ENCODE measurements at regions not wholly inside any gene's neighbourhood (a gene's known extent, or its start where the extent isn't known, plus 50 kb on each side); places are given as distances from the start of the nearest gene placed in this dataset.

DNA sequence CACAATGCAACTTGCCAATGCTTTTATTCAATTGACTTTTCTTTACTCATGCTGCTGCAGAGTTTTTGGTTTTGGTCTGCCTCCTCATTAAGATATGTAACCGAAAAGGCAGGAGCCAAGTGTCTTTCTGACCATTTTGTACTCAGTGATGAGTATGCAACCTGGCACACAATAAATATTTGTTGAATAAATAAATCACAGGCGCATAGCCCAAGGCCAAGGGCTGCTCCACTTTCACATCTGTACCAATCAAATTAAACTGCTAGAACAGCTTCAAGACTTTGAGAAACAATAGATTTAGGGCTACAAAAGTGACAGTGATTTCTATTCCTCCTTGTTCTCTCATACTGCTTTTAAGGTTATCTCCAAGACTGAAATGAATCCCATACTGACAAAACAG is 828.2 kb downstream of the RNF144A start:
- H3K27ac ChIP-seq = no peak overlapping the region
- H3K79me2 ChIP-seq (ENCODE audit: low read depth) = no peaks in the 10 kb centered on the region
- no peak overlapping the region for H2AFZ ChIP-seq (replicated peaks)
- H3K4me1 ChIP-seq = no peaks in the 10 kb centered on the region
- H3K36me3 ChIP-seq = no peaks in the 10 kb centered on the region
- H3K9me3 ChIP-seq (ENCODE audit: low read depth) = no peaks in the 10 kb centered on the region
- H3F3A ChIP-seq (ENCODE audit: low read depth) = no peaks in the 10 kb centered on the region
- TF ChIP-seq EZH2phosphoT487 (IDR thresholded peaks at IDR 0.05) (no peak), EZH2 (IDR thresholded peaks at IDR 0.05) (no peak)
- TF ChIP-seq, protein P1, sequence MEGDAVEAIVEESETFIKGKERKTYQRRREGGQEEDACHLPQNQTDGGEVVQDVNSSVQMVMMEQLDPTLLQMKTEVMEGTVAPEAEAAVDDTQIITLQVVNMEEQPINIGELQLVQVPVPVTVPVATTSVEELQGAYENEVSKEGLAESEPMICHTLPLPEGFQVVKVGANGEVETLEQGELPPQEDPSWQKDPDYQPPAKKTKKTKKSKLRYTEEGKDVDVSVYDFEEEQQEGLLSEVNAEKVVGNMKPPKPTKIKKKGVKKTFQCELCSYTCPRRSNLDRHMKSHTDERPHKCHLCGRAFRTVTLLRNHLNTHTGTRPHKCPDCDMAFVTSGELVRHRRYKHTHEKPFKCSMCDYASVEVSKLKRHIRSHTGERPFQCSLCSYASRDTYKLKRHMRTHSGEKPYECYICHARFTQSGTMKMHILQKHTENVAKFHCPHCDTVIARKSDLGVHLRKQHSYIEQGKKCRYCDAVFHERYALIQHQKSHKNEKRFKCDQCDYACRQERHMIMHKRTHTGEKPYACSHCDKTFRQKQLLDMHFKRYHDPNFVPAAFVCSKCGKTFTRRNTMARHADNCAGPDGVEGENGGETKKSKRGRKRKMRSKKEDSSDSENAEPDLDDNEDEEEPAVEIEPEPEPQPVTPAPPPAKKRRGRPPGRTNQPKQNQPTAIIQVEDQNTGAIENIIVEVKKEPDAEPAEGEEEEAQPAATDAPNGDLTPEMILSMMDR (IDR thresholded peaks at IDR 0.05) = no peak
- DNase-seq (ENCODE audit: low spot score) = no peak
- H3K4me2 ChIP-seq = no peak overlapping the region
- H4K20me1 ChIP-seq (ENCODE audit: low read depth) = no peaks in the 10 kb centered on the region
- H3K4me3 ChIP-seq = no peak overlapping the region
- no peaks in the 10 kb centered on the region for H3K27me3 ChIP-seq
- Mint-ChIP-seq H3K36me3 (no peaks in the 10 kb centered on the region), H3K27me3 (ENCODE audit: insufficient read depth, low read depth) (peaks cover 3% of the 10 kb centered on the region), H3K4me1 (no peaks in the 10 kb centered on the region), H3K9me3 (peaks cover 11% of the 10 kb centered on the region), H3K4me3 (no peak overlapping the region), H3K27ac (no peak overlapping the region)
- H3K9ac ChIP-seq = no peak overlapping the region

DNA sequence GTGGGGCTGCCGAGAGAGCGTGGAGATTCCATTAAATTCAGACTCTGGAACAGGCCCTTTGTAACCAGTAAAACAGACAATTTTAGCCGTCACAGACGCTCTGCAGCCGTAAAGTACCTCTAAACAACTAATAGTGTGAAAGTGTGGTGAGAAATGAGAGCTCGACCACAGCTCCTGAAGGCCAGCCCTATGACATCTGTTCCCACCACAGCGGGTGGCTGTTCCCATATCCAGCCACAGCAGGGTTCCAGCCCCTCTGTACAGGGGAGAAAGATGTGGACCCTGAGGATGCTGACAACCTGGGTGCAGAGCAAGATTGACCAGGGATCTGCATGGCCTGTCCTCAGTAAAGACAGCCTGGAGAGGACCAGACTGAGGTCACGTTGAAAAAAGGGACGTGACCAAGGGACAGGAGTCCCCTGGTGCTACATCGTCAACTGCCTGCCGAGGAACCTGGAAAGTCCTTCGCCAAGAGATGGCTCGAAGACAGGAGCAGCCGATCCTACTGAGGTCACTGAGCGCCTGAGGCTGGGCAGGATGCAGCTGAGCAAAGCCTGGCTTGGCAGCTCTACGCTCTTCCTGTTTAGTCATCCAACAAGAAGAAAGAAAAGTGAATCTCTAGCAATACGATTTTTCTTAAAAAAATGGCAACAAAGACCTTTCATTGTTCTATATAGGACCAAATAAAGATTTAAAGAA is 831.7 kb downstream of the RNF144A start:
- peaks cover 12% of the 10 kb centered on the region for H3K9me3 Mint-ChIP-seq

DNA sequence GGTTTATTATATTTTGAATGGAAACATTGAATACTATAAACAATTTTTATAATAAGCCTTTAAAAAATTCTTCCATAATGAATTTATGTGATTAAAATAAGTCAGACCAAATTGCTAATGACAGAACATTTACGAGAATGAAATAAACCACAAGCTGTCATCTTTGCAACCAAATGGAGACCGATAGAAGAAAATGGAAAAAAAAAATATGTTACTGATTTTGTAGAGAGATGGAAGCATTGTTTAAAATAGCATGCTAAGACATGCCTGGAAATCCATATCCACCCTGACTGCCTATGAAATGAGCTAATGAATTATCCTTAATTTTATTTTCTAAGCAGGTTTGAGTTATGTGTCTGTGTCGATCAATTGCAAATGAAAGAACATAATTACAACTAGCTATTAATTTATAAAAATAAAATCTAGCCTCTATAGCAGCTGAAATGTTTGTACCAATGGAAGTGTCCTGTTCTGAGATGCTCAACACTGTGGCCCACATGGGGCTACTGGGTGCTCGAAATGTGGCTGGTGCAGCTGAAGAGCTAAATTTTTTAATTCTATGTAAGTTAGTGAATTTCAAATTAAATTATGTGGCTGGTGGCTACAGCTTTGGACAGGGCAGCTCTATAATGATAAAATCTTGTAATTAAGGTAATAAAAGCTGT is 832.8 kb downstream of the RNF144A start:
- Histone ChIP-seq H4K20me1 (ENCODE audit: low read depth) (no peaks in the 10 kb centered on the region), H3K36me3 (no peaks in the 10 kb centered on the region), H3K4me1 (no peaks in the 10 kb centered on the region), H3K27me3 (no peaks in the 10 kb centered on the region), H2AFZ (replicated peaks) (no peak overlapping the region), H3K9ac (no peak overlapping the region), H3K27ac (no peak overlapping the region), H3K9me3 (ENCODE audit: low read depth) (no peaks in the 10 kb centered on the region), H3K4me2 (no peak overlapping the region), H3K79me2 (ENCODE audit: low read depth) (no peaks in the 10 kb centered on the region), H3F3A (ENCODE audit: low read depth) (no peaks in the 10 kb centered on the region), H3K4me3 (no peak overlapping the region)
- Mint-ChIP-seq H3K36me3 (no peaks in the 10 kb centered on the region), H3K4me3 (no peak overlapping the region), H3K4me1 (no peaks in the 10 kb centered on the region), H3K27me3 (ENCODE audit: insufficient read depth, low read depth) (no peaks in the 10 kb centered on the region), H3K9me3 (peaks cover 18% of the 10 kb centered on the region), H3K27ac (no peak overlapping the region)
- no peak for DNase-seq (ENCODE audit: low spot score)
- TF ChIP-seq, protein P1 (IDR thresholded peaks at IDR 0.05) = no peak
- no peak for TF ChIP-seq EZH2phosphoT487 (IDR thresholded peaks at IDR 0.05)
- TF ChIP-seq EZH2 (IDR thresholded peaks at IDR 0.05) = no peak

More for the DNA sequence above, 831.7 kb downstream of the RNF144A start:
- H3K36me3 ChIP-seq = no peaks in the 10 kb centered on the region
- H3K4me1 Mint-ChIP-seq = no peaks in the 10 kb centered on the region
- no peaks in the 10 kb centered on the region for H4K20me1 ChIP-seq (ENCODE audit: low read depth)
- TF ChIP-seq, protein P1 (IDR thresholded peaks at IDR 0.05) = no peak
- TF ChIP-seq EZH2 (IDR thresholded peaks at IDR 0.05) (no peak), EZH2phosphoT487 (IDR thresholded peaks at IDR 0.05) (no peak)
- peak overlapping the region; percentile 46 for H2AFZ ChIP-seq (replicated peaks)
- H3K4me1 ChIP-seq = no peaks in the 10 kb centered on the region
- peaks cover 3% of the 10 kb centered on the region for H3K27me3 Mint-ChIP-seq (ENCODE audit: insufficient read depth, low read depth)
- H3K4me3 ChIP-seq = no peak overlapping the region
- no peak overlapping the region for H3K9ac ChIP-seq
- no peak overlapping the region for H3K27ac ChIP-seq
- no peaks in the 10 kb centered on the region for H3K27me3 ChIP-seq
- no peak for DNase-seq (ENCODE audit: low spot score)
- no peaks in the 10 kb centered on the region for H3K36me3 Mint-ChIP-seq
- no peaks in the 10 kb centered on the region for H3K79me2 ChIP-seq (ENCODE audit: low read depth)
- H3K9me3 ChIP-seq (ENCODE audit: low read depth) = no peaks in the 10 kb centered on the region
- H3K4me2 ChIP-seq = no peak overlapping the region
- H3F3A ChIP-seq (ENCODE audit: low read depth) = no peaks in the 10 kb centered on the region
- no peak overlapping the region for H3K27ac Mint-ChIP-seq
- no peak overlapping the region for H3K4me3 Mint-ChIP-seq
